Activated CD4-positive, alpha-beta T cell treated with anti-CD3 and anti-CD28 coated beads, Interleukin-2, amount 50 U/mL, for 16 hours (primary cell): ENCODE measurements at regions not wholly inside any gene's neighbourhood (a gene's known extent, or its start where the extent isn't known, plus 50 kb on each side); places are given as distances from the start of the nearest gene placed in this dataset.

Experiments
- DNase-seq: peaks from one replicate; pipeline ENCODE4 v3.0.0-alpha.2; 2020

DNA sequence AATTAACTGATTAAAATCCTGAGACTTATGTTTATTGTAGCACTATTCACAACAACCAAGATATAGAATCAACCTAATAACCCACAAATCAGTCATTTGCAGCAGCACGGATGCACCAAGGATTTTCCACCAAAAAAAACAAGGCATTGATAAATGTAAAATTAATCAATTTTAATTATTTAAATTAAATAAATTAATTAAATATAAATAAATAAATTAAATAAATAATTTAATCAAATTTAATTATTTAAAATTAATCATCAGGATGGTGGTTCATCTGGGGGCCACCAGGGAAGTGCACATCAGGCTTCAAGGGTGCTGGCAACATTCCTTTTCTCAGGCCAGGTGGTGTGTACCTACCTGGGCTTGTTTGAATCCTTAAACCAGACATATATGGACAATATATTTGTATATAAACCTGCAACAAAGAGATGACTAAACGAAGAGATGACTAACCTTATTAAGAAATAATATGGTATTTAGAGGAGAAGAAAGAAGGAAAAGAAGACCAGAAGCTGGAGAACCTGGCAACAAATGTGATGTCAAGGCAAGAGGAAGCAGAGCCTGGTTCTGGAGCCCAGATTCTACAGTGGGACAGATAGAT lies 89.2 kb downstream of the CD164 start:
- DNase-seq, result no peak

DNA sequence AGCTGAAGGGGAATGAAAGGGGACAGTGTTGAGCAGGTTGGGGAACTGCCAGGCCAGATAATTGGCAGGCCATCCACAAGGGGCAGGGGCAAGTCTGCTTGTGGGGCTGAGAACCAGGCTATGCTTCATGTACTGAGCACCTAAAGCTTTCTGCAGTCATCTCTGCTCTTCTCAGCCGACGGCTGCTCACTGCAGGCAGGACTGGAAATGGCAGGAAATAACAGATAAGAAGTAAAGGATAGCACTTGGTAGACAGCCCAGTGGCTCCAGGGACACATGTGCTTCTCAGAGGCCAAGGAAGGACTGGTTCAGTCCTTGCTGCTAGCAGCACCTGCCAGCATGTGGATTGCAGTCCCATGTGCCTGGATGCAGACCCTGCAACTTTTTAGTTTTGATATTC lies 89.8 kb downstream of the CD164 start:
- DNase-seq, result no peak

DNA sequence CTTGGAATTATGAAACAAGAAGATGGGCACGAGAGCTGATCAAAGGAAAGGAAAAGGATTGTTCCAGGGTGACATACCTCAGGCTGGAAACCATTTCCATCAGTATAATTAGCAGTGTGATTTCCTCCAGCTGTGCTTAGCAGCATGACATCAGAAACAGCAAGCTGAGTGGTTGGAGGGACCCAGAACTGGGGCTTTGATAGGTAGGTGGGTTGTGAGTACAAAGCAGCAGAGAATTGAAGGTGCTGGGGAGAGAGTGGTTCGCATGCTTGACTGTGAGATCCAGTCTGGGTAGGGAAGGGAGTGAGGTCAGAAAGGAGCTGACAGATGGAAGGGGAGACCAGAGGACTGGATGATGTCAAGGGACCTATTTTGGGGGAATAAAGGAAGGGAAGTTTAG lies 90.4 kb downstream of the CD164 start:
- no peak for DNase-seq

GRCh38 chr6:109290143-109290931 lies 91.9 kb downstream of the CD164 start:
- DNase-seq, result no peak

- DNase-seq, result no peak
Measured at GRCh38 chr6:109285366-109285765, 96.9 kb downstream of the CD164 start.

GRCh38 chr6:109284675-109285074 lies 97.6 kb downstream of the CD164 start:
- no peak for DNase-seq

DNA sequence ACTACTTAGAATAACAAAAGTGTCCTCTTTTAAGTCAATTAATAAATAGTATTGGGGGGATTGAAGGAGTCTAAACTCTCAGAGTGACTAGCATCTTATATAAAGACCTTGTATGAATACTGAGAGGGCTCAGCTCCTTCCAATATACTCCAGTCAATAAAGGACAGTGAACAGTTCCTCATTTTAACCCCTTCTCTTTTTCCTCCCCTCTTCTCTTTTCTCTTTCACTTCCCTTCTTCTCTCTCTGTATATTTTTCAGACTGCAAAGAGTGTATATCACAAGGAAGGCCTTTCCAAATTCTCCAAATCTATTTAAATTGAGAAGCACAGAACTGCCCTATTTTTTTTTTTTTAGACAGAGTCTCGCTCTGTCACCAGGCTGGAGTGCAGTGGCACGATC lies 99.5 kb downstream of the CD164 start:
- no peak for DNase-seq

DNA sequence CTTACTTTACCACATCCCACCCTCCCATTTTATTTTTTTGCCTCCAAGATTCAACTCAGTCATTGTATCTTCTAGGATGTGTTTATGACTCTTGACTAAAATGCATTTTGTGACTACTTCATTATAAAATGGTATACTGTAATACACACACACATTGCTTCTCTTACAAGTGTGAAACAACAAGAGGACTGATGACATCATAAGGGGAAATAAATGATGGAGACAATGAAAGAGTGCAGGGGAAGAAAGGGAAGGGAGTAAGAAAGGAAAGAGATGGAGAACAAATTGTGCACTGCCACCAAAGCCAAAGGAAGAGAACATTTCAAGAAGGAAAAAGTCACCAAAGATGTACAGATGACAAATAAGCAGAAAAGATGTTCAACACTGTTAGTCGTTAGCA lies 102.6 kb downstream of the CD164 start:
- no peak for DNase-seq

DNA sequence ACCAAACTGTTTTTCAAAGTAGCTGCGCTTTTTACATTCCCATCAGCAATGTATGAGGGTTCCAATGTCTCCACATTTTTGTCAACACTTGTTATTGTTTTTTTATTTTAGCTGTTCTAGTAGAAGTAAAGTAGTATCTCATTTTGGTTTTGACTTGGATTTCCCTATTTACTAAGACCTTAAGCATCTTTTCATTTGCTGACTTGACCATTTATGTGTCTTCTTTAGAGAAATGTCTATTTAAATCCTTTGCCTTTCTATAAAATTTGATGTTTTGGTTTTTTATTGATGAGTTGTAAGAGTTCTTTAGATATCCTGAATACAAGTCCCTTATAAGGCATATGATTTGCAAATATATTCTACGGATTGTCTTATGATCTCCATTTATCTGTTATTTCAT lies 110.6 kb downstream of the CD164 start:
- no peak for DNase-seq

GRCh38 chr6:109269953-109270517 lies 112.2 kb downstream of the CD164 start:
- no peak for DNase-seq

DNA sequence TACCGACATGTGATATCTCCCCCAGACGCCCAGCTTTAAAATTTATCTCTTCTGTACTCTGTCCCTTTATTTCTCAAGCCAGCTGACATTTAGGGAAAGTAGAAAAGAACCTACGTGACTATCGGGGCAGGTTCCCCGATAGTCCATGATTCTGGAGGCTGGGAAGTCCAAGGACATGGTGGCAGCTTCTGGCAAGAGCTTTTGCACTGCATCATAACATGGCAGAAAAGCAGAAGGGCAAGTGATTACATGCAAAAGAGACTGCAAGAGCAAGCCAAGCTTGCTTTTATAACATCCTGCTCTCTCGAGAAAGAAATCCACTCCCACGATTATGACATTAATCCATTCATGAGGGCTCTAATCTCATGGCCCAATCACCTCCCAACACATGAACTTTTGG lies 113.2 kb downstream of the CD164 start:
- DNase-seq, result no peak

- DNase-seq, result no peak
Measured at GRCh38 chr6:109265530-109265929, 116.7 kb downstream of the CD164 start.

DNA sequence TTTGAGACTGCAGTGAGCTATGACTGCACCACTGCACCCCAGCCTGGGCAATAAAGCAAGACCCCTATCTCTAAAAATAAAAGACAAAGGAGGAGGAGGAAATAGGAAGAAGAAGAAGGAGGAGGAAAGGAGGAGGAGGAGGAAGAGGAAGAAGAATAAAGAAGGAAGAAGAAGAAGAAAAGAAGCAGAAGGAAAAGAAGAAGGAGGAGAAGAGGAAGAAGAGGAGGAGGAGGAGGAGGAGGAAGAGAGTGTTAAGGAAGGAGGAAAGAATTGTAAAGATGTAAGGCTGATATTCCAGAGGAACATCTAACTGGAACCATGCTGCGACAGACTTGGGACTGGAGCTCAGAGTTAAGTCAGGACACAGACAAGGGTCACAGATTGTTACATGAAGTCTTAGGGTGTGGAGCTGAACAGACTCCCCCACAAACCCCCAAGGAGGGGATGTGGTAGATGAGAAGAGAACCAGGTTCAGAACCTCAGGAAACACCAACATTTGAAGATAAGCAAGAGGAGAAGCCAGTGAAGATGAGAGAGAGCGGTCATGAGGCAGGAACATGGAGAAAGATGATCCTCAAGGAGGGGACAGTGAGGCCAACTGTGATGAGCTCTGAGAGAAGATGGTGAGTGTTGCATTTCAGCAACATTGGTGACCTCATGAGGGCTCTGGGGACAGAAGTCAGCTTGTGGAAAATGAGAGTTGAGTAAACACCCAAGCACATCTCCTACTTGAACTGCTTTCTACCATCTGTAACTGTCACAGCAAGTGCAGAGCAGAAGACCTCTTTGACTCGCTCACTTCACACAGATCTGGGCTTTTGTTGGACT lies 118.2 kb downstream of the CD164 start:
- no peak for DNase-seq

DNA sequence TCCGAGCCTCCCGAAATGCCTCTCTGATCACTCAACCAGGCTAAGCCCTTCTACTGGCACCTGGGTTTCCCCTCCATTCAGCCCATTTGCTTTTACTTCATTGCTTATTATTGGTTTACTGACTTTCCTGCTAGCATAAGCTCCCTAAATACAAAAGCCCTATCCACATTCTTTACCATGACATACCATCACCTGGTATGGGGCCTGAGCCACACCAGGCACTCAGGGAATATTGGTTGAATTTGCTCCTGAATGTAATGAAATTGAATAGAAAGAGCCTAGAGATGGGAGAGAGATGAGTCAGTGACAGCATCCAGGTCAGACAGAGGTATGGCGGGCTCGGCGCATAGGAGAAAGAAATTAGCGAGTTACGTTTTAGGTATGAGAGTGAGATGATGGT lies 120.0 kb downstream of the CD164 start:
- DNase-seq, result no peak

GRCh38 chr6:109261811-109262210 lies 120.5 kb downstream of the CD164 start:
- no peak for DNase-seq

- DNase-seq, result no peak
Measured at GRCh38 chr6:109260701-109261100, 121.6 kb downstream of the CD164 start.

DNA sequence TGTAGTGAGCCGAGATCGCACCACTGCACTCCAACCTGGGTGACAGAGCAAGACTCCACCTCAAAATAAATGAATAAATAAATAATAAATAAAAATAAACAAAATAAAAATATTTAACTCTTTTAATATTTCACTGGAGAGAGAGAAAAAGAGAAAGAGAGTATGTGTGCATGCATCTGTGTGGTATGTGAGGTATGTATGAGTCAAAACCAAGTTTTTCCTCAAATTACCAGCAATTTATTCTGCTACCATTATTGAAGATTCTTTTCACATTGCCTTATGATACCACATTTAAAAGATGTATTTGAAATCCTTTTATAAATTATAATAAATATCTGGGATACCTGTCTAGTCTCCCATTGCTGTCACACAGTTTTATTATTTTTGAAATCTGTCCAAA lies 122.1 kb downstream of the CD164 start:
- no peak for DNase-seq

DNA sequence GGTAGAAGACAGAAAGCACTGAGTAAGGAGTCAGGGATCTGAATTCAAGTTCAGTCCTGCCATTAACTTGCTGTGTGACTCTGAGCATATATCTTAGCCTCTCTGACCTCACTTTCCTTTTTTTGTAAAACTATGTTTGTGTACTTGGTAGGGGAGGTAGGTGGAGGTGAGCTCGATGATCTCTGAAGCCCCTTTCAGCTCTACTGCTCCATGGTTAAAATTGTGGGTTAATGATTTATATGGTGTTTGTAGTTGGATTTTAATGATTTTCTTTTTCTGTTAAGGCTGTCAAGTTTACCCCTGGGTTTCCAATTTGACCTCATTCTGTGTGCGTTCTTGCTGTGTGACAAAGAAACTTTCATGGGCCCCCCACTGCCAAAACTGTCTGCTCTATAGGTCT lies 124.1 kb downstream of the CD164 start:
- no peak for DNase-seq

DNA sequence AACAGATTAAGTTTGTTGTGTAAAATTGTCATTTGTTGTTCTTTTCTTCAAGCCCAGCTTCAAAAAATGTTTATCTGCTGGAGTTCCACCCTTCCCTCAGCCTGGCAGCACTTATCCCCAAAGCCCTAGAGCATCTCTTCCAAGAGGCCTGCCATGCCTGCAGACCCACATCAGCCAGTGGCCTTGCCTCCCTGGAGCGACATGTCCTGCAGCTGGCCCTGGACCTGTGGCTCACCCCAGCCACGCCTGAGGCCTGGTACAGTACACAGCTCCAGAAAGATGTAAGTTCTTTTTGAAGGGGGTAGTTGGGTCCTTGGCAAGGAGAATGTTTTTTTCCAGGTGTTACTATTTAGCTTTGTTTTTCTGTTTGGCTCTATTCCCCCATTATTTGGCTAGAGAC lies 124.8 kb downstream of the CD164 start:
- DNase-seq, result no peak

DNA sequence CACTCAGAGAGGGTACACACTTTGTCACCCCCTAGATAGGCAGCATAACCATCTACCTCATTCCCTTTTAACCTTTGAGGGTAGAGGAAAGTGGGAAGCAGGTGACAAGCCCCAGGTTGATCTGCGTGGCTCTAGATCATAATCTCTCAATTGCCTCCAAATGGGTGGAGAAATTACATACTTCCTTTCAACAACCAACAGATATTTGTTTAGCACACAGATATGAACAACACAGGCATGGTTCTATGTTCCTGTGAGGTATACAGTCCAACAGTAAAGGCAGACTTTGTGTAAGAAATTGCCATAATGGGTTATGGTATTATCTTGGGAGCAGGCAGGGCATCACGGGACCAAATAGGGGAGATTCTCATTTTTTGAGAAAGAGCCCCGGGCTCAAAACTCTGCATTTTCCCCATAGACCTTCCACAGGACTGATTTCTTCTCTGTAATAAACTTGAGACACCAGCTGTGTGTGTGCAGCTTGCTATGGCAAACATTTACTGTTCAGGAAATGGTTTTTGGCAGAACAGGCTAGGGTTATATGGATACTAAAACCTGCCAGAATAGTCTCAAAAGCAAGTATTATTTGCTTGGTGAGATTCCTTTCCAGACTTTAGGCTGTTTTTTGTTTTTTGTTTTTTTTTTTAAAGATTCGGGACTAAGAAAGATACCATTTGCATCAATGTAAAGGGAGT lies 126.2 kb downstream of the CD164 start:
- no peak for DNase-seq

- no peak for DNase-seq
Measured at GRCh38 chr6:109255087-109255486, 127.2 kb downstream of the CD164 start.

DNA sequence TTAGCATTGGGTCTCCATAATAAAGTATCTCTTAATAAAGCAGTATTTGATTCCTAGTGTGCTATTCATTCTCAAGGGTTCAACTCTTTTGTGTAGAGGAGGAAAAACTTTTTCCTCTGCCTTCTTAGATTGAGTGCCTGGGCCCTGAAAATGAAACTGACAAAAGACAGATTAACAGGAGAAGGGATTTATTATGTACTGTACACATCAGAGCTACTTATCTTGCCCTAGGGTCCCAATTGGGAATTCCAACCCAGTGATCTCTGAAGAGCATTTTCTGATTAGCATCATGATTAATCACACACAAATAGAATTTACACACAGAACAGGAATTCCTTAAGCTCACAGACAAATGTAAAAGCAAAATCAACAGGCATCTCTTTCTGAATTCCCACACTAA lies 128.9 kb downstream of the CD164 start:
- DNase-seq, result no peak
